DMS53 (cell line): ENCODE measurements at regions not wholly inside any gene's neighbourhood (a gene's known extent, or its start where the extent isn't known, plus 50 kb on each side); places are given as distances from the start of the nearest gene placed in this dataset.
"Not testable (repeated sequence)": the region's sequence is repeated elsewhere in the genome, so short reads cannot be mapped to it uniquely, and the experiment has no call there.

ENCODE experiments used
- DNase-seq: peaks from one replicate; lab custom pipeline; 2025; lab: John Stamatoyannopoulos, UW

DNA sequence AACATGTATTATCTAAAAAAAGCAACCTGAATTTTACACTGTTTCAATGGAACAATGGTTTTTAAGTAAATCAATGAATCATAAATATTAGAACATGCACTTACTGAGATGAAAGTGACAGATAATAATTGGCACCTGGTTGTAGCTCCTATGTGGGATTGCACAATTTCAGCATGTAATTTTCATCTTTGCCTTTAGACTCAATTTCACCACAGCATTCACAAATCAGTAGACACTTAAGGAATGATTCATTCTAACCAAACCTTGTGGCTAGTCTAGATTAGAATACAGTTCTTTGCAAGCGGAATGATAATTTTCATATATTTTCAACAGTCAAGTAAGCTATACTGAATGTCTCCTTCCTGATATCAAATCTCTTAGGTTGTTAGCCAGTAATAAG is 853.4 kb downstream of the KCNT2 start:
- DNase-seq = peak; percentile 13

DNA sequence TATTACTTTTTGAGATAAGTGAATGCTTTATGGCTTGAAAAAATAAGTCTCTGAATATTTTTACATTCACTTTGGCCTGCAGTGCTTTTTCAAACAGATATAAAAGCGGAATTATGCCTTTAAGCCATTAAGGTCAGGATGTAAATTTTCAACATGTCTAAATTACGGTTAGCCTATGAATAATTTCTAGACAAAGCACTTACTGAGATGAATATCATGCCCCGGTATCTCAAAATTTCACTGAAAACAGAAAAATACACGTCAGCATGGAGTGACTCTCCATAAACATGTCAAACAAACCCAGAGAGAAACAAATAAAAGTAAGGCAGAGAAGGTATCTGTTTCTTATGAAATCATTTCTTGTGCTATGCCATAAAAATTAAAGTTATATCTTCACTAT is 853.9 kb downstream of the KCNT2 start:
- DNase-seq = no peak

DNA sequence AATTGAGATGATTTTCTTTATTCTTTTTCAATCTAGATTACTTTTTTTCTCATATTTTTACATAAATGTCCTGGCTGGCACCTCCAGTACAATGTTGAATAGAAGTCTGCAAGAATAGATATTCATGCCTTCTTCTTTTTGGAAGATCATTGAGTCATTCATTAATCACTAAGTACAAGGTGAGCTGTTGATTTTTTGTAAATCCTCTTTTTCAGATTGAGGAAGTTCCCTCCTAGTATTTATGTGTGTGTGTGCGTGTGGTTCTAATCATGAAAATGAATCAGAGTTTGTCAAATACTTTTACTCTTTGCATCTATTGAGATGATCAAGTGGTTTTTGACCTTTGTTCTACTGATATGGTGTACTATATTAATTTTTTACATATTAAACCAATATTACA is 859.3 kb downstream of the KCNT2 start:
- DNase-seq = no peak

DNA sequence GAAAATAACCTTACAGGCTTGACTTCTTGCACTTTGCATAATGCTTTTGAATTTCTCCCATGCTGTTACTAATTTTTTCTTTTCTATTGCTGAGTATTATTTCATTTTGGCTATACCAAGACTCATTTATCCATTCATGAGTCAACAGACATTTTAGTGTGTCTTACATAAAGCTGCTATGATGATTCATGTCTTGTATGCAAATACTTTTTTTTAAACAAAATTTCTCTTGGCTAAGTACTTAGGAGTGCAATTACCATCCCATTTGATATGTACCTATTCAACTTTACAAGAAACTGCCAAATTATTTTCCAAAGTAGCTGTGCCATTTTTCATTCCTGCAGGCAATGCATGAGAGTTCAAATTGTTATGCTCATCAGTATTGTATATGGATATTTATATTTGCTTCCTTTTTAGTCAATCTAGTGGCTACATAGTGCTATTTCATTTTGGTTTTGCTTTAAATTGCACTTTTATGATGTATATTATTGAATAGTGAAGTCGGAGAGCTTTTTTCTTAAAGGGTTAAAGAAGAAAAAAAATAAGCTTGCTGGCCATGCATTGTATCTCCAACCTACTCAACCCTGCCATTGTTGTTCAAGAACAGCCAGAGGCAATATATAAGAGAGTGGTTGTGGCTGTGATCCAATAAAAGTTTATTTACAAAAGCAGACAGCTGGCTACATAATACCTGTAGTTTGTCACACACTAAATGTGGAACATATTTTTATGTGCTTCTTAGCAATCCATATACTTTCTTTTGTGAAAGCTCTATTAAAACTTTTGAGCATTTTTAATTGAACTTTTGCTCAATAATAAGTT is 862.8 kb downstream of the KCNT2 start:
- DNase-seq = peak; percentile 75

DNA sequence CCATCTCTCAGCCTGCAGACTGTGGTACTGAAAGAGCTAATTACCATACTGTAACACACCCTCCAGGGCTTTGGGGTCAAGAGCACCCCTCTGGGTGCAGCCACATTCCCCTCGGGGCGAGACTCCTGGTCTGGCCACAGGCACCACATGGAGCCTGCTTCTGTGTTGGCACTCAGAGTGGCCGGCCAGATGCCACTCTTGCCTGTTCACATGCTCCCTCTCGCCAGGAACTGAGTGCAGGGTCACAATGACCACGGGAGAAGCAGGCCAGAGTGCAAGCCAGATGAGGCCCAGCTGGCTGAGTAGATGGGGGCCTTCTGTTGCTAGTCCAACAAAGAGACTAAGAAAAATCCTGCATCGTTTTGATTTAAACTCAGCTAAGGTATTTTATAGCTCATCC is 864.0 kb downstream of the KCNT2 start:
- no peak for DNase-seq

DNA sequence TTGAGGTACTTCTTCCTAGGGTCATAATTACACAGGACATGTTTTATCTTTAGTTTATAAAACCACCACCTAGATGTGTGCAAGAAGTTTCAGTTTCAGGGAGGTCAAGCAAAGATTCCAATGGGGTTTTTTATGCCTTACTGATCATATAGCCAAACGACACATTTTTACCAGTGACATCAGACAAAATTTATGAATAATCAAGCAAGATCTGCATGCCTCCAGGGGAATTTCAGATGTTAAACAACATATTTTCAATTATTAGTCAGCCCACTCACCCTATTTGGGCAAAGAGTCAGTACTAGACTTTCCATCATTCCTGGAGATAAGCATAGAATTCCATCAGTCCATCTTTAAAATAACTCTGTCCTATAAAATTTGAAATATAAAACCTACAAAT is 867.4 kb downstream of the KCNT2 start:
- no peak for DNase-seq

DNA sequence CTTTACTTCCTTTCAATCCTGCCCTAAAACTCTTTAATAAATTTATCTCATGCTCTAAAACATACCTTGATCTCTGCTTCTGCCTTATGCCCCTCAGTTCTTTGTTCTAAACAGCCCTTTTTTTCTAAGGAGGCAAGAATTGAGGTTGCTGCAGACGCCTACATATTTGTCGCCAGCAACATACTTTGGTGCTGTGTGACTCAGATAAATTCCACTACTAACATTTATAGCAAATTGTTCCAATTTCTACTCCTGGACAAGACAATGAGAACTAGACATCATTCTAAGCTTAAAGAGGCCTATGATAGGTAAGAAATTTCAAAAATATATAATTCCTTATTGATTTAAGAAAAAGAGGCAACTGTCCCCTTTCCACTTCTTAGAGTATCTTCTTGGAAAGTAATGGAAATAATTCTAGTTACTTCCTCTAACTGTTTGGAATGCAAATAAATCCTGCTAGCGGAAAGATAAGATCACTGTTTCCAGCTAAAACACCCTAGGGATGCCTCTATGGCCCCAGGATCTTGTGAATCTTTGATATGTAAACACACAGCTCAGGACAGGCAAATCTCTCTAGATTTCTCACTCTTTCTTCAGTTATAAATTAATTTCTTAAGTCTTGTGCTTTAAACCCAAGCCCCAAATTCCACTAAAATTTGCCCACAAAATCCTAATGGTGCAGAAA is 869.1 kb downstream of the KCNT2 start:
- DNase-seq = no peak

DNA sequence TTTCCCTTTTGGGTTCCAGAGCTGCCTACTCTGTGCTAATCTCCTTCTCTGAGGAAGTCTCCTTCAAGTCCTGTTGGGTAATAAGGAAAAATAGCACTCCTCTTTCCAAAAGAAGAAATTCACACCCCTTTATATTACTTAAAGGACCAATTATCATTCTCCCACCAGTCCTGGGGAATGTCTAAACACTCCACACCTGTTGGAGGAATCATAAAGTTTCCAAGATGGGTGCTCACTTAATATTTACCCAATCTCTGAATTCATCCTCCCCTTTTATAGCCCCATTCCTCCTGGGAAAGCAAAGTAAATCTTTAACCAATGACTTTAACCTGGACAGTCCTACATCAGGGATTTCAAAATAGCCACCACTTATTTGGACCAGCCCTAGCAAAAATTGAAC is 873.1 kb downstream of the KCNT2 start:
- no peak for DNase-seq

DNA sequence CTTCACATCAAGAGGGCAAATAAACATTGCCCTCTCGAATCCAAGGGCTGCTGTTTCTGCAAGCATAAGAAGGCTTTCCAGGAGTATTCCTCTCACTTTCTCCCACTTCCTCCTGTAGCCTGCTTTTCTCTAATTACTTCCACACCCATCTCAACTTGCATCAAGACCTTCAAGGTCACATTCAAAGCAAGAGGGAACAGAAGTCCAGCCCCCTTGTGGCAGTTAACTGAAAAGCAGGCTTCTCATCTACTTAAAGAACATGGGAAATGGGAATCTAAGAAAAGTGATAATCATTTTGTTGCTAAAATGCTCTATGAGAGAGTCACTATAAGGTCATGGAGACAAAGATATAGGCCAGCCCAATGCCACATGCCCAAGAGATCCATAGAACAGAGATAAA is 874.4 kb downstream of the KCNT2 start:
- peak; percentile 60 for DNase-seq

DNA sequence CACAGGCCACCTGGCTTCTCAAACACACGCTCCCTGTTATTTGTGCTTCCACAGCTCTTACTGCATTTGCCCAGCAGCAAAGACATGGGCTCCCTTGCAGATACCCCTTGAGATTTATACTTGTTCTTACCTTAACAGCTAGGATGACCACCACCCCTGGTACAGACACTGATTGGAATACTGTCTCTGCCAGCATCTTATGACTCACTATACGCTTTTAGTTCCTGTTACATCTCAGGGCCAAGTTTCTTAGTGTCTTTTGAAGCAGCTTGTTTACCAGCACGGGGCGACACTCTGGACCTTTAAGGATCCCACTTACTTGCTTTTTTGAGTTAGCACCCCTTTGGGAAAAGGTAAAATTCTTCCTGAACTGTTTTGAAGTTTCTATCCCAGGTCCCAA is 874.8 kb downstream of the KCNT2 start:
- DNase-seq = no peak

DNA sequence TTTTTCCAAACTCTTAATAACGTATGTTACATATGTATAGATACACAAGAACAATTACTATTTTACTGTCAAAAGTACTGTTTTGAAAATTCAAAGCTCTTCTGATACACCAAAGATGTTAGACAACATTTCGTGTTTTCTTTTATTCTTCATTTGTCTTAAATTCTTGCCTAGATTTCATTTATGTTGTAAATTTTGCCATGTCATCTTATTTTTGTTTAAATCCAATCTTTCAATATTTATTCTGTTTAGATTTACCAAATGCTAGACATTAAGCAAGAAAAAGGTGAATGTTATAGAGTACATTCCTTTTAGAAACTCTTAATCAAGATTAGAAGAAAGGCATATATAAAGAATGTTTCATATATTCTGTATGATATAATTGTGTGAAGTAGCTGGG is 876.9 kb downstream of the KCNT2 start:
- DNase-seq = no peak

DNA sequence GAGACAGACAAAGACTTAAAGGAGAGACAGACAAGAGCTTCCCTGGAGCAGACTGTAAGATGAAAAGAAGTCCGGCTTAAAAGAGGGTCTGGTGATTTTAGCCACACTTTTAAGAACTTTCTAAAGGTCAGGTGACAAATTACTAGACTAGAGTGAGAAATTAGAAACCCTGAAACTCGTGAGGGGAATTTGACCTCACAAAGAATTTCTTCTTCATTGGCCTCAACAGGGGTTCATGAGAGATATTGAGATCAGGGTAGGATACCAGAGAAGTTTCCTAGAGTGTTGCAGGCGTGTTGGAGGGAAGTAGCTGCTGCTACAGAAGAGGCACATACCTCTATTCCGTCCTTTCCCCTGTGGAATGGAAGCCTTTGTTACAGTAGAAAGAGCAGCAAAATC is 884.4 kb downstream of the KCNT2 start:
- DNase-seq = no peak

DNA sequence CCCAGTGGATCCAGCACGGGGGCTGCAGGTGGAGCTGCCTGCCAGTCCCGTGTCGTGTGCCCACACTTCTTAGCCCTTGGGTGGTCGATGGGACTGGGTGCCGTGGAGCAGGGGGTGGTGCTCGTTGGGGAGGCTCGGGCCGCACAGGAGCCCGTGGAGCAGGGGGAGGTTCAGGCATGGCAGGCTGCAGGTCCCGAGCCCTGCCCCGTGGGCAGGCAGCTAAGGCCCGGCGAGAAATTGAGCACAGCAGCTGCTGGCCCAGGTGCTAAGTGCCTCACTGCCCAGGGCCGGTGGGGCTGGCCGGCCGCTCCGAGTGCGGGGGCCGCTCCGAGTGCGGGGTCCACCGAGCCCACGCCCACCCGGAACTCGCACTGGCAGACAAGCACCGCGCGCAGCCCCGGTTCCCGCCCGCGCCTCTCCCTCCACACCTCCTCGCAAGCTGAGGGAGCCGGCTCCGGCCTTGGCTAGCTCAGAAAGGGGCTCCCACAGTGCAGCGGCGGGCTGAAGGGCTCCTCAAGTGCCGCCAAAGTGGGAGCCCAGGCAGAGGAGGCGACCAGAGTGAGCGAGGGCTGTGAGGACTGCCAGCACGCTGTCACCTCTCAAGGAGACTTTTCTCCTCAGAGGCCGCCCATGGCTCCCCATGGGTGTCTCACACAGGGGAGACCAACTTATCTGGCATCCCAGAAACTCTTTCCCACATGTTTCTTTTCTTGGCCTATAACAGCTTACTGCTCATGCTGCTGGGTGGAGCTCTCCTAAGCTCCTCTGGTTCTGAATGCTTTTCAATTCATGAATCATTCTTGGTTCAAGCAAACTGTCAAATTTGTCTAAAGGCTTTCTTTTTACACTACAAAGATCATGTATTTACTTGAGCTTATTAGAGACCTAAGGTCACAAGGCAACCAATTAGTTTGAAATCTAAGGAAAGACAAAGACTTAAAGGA is 885.1 kb downstream of the KCNT2 start:
- DNase-seq = not testable (repeated sequence)

DNA sequence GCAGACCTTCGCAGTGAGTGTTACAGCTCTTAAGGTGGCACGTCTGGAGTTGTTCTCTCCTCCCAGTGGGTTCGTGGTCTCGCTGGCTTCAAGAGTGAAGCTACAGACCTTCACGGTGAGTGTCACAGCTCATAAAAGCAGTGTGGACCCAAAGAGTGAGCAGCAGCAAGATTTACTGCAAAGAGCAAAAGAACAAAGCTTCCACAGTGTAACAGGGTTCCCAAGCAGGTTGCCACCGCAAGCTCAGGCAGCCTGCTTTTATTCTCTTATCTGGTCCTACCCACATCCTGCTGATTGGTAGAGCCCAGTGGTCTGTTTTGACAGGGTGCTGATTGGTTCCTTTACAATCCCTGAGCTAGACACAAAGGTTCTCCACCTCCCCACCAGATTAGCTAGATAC is 886.1 kb downstream of the KCNT2 start:
- DNase-seq = not testable (repeated sequence)

DNA sequence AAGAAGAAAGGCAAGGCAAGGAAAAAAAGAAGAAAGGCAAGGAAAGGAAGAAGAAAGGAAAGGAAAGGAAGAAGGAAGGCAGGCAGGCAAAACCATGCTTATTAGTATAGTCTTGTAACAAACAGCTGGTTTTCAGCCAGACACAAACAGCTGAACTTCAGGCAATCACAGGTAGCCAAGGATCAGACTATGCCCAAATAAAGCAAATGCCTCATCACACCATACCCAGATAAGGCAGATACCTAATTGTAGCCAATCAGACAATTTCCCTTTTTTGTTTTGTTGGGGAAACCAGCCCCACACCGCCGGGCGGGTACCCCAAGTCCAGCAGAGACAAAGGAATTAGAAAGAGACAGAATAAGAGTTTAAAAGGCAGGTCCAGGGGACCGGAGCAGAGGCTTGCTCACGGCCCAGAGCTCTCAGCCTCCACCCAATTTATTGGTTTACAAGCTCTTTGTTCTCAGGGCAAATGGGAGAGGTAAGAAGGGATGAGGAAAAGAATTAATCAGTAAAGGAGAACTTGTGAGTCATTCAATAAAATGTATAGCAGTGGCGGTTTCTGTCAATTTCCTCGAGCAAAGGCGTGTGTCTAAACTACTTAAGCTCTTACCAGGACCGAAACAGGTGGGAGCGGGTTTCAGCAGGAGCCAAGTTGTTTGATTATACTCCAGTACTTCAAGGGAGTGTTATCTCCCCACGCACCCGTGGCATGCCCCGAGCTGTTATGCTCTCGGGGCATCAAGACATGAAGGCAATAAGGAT is 886.8 kb downstream of the KCNT2 start:
- no peak for DNase-seq

DNA sequence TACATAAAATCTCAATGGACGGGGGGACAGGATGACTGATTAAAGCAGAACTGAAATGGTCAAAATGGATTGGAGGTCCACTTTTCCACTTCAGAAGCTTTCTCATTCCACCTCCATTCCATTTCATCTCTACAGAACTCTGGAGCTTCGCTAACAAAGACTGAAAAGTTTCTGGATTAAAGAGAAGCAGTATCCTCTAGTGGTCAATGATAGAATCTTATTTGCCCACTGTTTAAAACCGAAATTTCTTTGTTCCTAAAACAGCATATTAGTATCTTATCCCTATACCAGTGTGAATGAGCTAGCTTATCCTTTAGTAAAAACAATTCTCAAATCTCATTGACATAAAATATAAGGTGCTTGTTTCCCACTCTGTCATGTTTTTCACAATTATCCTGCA is 890.6 kb downstream of the KCNT2 start:
- peak; percentile 12 for DNase-seq

DNA sequence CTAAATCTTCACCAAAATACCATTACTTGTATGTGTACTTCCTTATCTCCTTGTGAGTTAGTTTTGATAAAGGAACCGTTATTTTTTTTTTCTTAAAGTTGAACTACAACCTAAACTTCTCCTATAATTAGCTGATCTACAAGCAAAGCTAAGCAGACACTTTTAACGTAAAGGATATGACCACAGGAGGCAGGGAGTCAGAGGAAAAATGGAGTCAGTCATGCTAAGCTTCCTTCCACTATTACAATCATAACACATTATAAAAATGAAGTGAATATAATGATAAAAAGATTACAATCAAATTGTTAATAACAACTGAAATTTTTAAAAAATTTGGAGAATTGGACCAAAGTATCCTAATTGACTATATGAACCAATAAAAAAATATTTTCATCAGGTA is 892.6 kb downstream of the KCNT2 start:
- no peak for DNase-seq

DNA sequence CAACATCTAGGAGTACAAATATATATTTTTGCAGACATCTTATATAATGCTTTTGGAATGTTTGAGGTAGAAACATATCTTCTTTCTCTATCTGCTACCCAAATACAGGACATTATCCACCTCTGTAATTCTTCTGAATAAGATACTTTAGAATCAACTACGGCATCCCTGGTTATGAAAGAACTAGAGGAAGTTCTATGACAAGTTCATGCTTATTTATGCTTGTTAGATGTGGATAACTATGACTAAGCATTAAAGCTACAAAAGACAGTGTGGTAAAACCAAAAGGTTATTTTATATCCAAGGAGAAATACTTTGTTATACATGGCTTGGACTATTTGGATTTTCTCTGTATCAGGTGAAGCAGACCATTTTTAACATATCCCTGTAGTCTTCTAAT is 894.0 kb downstream of the KCNT2 start:
- no peak for DNase-seq

DNA sequence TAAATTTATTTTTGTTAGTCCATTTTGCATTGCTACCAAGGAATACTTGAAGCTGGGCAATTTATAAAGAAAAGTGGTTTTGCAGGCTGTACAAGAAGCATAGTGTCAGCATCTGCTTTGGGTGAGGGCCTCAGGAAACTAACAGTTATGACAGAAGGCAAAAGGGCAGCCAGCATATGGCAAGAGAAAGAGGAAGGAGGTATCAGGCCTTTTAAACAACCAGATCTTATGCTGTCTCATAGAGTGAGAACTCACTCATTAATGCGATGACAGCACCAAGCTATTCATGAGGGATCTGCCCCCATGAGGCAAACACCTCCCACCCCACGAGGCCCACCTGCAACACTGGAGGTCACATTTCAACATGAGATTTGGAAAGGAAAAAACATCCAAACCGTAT is 898.4 kb downstream of the KCNT2 start:
- no peak for DNase-seq

DNA sequence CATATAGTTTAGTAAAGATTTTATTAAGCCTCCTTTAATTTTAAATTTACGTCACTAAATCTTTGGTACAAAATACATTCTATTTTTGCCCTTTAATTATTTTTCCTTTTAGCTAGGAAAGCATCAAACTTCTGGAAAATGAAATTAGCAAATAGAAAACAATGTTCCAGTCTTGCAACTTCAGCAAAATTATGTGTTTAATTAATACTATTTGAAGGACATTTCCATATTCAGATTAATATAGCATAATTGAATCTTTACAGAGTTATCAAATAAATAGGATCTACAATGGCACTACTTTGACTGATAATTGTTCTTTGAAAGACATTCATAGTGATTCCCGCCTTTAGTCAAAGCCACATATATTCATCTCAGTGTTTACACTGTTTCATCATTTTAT is 904.2 kb downstream of the KCNT2 start:
- no peak for DNase-seq

DNA sequence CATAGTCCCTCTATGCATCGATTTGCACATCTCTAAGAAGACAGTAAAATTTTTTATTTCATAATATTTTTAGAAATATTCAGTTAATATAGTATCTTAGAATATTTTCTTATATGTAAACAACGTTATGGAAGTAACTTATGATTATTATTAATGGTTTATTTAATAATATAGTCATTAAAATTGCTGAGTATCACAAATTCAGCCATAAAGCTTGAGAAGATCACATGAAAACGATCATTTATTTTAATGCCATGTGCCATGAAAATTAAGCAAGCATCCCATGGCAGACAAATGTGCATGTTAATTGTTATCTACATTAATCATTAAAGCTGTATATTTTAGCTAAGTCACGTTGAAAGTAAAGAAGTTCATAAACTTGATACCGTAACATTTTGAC is 907.1 kb downstream of the KCNT2 start:
- DNase-seq = no peak

DNA sequence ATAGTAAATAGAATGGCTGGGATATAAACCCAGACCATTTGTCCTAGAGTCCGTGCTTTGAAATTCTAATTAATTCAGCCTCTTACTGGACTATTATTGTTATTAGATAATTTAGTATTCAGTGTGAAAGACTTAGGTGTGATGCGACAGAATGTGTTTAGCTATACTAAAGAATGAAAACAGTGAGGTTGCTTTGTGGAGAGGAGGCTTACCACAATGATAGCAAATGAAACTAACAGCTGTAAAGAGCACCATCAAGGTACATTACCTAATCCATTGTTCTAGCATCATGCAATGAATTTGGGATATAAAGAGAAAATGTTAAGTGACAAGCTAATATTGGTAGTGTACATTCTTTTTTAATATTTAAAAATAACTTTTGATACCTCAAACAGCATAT is 911.1 kb downstream of the KCNT2 start:
- no peak for DNase-seq
